ENCODE measurements at regions not wholly inside any gene's neighbourhood (a gene's known extent, or its start where the extent isn't known, plus 50 kb on each side); places are given as distances from the start of the nearest gene placed in this dataset.

DNA sequence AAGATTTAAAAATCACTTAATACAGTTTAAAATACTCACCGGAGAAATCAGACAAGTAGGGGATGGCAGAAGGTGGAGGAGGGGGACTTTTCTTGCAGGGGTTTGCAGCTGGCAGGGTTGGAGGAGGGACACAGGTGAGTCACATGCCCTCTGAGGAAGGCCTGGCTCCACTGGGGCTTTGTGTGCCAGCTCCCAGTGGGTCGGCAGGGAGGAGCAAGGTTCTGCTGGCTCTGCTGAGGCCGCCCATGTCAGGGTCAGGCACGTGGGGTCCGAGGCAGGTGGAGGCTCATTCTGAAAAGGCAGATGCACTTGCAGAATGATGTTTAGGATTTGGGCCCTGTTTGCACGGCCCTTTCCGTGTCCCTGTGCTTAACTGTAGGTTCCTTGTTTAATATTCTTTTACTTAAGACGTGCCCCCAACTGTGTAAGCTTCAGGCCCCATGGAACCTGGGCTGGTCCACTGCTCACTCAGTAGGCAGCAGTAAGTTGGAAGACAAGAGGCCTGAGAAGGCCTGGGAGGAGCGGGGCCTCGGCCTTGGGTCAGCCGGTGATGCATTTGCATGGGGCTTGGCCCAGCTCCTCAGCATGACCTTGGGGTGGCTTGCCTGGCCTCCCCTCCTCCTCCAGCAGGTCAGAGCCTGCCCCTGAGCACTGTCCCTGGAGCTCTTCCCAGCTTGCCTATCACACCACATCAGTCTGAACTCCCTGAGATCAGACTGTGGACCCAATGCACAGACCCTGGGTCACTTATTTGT, 141.0 kb downstream of the GLI2 start:
- TF ChIP-seq EZH2 (IDR thresholded peaks at IDR 0.05; ENCODE audit: borderline replicate concordance): no peak
- TF ChIP-seq, protein P1, sequence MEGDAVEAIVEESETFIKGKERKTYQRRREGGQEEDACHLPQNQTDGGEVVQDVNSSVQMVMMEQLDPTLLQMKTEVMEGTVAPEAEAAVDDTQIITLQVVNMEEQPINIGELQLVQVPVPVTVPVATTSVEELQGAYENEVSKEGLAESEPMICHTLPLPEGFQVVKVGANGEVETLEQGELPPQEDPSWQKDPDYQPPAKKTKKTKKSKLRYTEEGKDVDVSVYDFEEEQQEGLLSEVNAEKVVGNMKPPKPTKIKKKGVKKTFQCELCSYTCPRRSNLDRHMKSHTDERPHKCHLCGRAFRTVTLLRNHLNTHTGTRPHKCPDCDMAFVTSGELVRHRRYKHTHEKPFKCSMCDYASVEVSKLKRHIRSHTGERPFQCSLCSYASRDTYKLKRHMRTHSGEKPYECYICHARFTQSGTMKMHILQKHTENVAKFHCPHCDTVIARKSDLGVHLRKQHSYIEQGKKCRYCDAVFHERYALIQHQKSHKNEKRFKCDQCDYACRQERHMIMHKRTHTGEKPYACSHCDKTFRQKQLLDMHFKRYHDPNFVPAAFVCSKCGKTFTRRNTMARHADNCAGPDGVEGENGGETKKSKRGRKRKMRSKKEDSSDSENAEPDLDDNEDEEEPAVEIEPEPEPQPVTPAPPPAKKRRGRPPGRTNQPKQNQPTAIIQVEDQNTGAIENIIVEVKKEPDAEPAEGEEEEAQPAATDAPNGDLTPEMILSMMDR (IDR thresholded peaks at IDR 0.05; ENCODE audit: poor library complexity): no peak
- TF ChIP-seq EZH2phosphoT487 (IDR thresholded peaks at IDR 0.05; ENCODE audit: low read depth, severe bottlenecking, unreplicated experiment): no peak
